ENCODE measurements at regions not wholly inside any gene's neighbourhood (a gene's known extent, or its start where the extent isn't known, plus 50 kb on each side); places are given as distances from the start of the nearest gene placed in this dataset.

DNA sequence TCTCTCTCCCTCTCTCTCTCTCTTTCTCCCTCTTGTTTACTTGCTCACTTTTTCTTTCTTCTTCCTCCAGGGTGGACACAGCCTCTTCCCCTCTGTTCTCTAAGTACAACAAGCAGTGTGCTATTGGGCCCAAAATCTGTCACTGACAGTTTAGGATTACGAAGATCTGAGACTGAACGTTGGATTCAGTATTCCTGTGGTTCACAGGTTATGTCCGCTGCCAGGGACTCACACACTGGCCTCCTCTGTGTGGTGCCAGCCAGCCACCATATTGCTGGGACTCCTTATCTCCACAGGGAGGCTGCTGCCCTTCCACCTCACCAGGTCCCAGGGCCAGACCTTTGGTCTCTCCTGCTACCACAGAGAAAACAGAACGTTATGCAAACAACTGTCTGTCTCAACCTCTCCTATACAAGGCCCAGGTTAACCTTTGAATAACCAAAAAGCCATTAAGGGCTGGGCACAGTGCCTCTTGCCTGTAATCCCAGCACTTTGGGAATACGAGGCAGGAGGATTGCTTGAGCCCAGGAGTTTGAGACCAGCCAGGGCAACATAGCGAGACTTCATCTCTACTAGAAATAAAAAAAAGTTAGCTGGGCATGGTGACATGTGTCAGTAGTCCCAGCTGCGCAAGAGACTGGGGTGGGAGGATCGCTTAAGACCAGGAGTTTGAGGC lies 171.9 kb upstream of the RAB4A start (continued):
- TF ChIP-seq, protein P1, sequence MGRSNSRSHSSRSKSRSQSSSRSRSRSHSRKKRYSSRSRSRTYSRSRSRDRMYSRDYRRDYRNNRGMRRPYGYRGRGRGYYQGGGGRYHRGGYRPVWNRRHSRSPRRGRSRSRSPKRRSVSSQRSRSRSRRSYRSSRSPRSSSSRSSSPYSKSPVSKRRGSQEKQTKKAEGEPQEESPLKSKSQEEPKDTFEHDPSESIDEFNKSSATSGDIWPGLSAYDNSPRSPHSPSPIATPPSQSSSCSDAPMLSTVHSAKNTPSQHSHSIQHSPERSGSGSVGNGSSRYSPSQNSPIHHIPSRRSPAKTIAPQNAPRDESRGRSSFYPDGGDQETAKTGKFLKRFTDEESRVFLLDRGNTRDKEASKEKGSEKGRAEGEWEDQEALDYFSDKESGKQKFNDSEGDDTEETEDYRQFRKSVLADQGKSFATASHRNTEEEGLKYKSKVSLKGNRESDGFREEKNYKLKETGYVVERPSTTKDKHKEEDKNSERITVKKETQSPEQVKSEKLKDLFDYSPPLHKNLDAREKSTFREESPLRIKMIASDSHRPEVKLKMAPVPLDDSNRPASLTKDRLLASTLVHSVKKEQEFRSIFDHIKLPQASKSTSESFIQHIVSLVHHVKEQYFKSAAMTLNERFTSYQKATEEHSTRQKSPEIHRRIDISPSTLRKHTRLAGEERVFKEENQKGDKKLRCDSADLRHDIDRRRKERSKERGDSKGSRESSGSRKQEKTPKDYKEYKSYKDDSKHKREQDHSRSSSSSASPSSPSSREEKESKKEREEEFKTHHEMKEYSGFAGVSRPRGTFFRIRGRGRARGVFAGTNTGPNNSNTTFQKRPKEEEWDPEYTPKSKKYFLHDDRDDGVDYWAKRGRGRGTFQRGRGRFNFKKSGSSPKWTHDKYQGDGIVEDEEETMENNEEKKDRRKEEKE (IDR thresholded peaks at IDR 0.05): no peak
- no peak for TF ChIP-seq ZNF501 (CRISPR knock-in tag; IDR thresholded peaks at IDR 0.05)
- TF ChIP-seq, protein P2, sequence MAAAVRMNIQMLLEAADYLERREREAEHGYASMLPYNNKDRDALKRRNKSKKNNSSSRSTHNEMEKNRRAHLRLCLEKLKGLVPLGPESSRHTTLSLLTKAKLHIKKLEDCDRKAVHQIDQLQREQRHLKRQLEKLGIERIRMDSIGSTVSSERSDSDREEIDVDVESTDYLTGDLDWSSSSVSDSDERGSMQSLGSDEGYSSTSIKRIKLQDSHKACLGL (CRISPR knock-in tag; IDR thresholded peaks at IDR 0.05): peak; percentile 32; the same call in 1 of the 2 replicates
- no peak for TF ChIP-seq ZNF530 (CRISPR knock-in tag; IDR thresholded peaks at IDR 0.05; ENCODE audit: low read depth)
- 0 out of 2 replicates have a peak, but pooled peaks have one; percentile 55 for TF ChIP-seq ZSCAN31 (CRISPR knock-in tag; IDR thresholded peaks at IDR 0.05; ENCODE audit: low read depth)
- no peak for TF ChIP-seq ZNF180 (CRISPR knock-in tag; IDR thresholded peaks at IDR 0.05; ENCODE audit: borderline replicate concordance, low read depth)
- no peak for TF ChIP-seq GLI4 (CRISPR knock-in tag; IDR thresholded peaks at IDR 0.05; ENCODE audit: borderline replicate concordance)
- TF ChIP-seq ZNF12 (CRISPR knock-in tag; IDR thresholded peaks at IDR 0.05): peak; percentile 68; the same call in 1 of the 2 replicates
- peak; percentile 98 for TF ChIP-seq HNF4A (CRISPR knock-in tag; IDR thresholded peaks at IDR 0.05)
- TF ChIP-seq CBX5 (CRISPR knock-in tag; IDR thresholded peaks at IDR 0.05; ENCODE audit: borderline replicate concordance): peak; percentile 95
- TF ChIP-seq, protein P3, sequence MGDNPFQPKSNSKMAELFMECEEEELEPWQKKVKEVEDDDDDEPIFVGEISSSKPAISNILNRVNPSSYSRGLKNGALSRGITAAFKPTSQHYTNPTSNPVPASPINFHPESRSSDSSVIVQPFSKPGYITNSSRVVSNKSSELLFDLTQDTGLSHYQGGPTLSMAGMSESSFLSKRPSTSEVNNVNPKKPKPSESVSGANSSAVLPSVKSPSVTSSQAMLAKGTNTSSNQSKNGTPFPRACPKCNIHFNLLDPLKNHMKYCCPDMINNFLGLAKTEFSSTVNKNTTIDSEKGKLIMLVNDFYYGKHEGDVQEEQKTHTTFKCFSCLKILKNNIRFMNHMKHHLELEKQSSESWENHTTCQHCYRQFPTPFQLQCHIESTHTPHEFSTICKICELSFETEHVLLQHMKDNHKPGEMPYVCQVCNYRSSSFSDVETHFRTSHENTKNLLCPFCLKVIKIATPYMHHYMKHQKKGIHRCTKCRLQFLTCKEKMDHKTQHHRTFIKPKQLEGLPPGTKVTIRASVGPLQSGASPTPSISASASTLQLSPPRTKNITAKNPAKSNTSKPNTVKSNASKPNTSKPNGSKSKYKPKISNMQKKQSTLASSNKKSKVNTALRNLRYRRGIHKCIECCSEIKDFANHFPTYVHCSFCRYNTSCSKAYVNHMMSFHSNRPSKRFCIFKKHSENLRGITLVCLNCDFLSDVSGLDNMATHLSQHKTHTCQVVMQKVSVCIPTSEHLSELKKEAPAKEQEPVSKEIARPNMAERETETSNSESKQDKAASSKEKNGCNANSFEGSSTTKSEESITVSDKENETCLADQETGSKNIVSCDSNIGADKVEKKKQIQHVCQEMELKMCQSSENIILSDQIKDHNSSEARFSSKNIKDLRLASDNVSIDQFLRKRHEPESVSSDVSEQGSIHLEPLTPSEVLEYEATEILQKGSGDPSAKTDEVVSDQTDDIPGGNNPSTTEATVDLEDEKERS (CRISPR knock-in tag; IDR thresholded peaks at IDR 0.05): peak; percentile 98
- no peak for TF ChIP-seq PHF20 (CRISPR knock-in tag; IDR thresholded peaks at IDR 0.05)
- TF ChIP-seq RARG (CRISPR knock-in tag; IDR thresholded peaks at IDR 0.05; ENCODE audit: low read depth): no peak
- TF ChIP-seq ZNF224 (CRISPR knock-in tag; IDR thresholded peaks at IDR 0.05): no peak
- TF ChIP-seq, protein P4, sequence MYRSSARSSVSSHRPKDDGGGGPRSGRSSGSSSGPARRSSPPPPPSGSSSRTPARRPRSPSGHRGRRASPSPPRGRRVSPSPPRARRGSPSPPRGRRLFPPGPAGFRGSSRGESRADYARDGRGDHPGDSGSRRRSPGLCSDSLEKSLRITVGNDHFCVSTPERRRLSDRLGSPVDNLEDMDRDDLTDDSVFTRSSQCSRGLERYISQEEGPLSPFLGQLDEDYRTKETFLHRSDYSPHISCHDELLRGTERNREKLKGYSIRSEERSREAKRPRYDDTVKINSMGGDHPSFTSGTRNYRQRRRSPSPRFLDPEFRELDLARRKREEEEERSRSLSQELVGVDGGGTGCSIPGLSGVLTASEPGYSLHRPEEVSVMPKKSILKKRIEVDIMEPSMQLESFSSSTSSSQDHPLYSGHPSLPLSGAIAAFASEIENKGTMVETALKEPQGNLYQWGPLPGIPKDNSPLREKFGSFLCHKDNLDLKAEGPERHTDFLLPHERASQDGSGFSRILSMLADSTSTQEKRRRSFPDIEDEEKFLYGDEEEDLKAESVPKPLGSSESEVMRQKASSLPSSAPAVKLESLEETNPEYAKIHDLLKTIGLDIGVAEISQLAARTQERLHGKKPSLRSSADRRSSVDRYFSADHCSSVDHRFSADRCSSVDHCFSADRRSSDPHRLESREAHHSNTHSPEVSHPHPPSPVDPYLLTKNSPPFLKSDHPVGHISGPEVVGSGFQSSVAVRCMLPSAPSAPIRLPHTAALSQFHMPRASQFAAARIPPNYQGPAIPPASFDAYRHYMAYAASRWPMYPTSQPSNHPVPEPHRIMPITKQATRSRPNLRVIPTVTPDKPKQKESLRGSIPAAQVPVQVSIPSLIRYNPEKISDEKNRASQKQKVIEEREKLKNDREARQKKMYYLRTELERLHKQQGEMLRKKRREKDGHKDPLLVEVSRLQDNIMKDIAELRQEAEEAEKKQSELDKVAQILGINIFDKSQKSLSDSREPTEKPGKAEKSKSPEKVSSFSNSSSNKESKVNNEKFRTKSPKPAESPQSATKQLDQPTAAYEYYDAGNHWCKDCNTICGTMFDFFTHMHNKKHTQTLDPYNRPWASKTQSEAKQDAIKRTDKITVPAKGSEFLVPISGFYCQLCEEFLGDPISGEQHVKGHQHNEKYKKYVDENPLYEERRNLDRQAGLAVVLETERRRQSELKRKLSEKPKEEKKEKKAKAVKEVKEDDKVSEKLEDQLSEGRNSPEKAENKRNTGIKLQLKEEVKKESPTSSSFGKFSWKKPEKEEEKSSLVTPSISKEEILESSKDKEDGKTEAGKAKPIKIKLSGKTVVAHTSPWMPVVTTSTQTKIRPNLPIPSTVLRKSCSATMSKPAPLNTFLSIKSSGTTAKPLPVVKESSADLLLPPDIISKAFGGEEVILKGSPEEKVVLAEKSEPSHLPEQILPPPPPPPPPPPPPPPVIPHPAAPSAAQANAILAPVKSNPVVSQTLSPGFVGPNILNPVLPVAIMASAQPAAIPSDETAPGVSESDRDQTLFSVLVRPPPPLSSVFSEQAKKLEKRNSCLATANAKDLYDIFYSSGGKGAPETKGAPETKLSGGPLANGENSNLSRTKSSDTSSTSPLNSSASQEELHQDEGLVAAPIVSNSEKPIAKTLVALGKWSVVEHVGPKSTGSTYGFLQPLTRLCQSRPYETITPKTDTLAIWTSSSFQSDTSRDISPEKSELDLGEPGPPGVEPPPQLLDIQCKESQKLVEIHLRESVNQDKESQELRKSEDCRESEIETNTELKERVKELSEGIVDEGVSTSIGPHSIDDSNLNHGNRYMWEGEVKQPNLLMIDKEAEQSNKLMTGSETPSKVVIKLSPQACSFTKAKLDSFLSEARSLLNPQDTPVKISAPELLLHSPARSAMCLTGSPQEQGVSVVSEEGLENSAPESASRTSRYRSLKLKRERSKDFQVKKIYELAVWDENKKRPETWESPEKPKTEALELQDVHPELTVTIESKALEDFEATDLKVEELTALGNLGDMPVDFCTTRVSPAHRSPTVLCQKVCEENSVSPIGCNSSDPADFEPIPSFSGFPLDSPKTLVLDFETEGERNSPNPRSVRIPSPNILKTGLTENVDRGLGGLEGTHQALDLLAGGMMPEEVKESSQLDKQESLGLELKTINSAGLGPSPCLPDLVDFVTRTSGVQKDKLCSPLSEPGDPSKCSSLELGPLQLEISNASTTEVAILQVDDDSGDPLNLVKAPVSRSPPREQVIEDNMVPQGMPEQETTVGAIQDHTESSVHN (CRISPR knock-in tag; IDR thresholded peaks at IDR 0.05): no peak

All from HepG2 (cell line).